ENCODE measurements at regions not wholly inside any gene's neighbourhood (a gene's known extent, or its start where the extent isn't known, plus 50 kb on each side); places are given as distances from the start of the nearest gene placed in this dataset.
A peak's percentile ranks its signal among the peaks of the same experiment; 100 is the strongest.

DNA sequence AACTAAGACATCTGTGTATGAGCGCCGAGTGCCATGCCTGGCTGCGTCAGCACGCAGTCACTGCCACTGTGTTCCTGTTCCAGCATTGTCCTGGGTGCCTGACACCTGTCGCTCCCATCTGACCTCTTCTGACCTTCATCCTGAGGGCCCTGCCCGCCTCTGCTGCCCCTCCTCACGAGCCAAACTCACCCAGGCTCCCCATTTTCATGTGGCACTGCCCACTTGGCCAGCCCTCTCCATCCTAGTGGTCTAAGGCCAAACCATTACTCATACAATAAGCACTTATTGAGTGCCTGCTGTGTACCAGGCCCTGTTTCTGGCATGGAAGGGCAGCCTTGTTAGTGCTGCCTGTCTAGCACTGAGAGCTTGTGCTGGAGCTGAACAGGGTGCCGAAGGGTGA, 77.2 kb upstream of the PCBD1 start:
- Mint-ChIP-seq H3K9me3 (ENCODE audit: unreplicated experiment) (no peaks in the 10 kb centered on the region), H3K36me3 (ENCODE audit: low read depth, unreplicated experiment) (no peaks in the 10 kb centered on the region), H3K27ac (ENCODE audit: unreplicated experiment) (no peak overlapping the region), H3K4me3 (ENCODE audit: unreplicated experiment) (no peak overlapping the region), H3K4me1 (ENCODE audit: unreplicated experiment) (peaks cover 4% of the 10 kb centered on the region), H3K27me3 (ENCODE audit: unreplicated experiment) (peaks cover 5% of the 10 kb centered on the region)
- TF ChIP-seq, protein P1, sequence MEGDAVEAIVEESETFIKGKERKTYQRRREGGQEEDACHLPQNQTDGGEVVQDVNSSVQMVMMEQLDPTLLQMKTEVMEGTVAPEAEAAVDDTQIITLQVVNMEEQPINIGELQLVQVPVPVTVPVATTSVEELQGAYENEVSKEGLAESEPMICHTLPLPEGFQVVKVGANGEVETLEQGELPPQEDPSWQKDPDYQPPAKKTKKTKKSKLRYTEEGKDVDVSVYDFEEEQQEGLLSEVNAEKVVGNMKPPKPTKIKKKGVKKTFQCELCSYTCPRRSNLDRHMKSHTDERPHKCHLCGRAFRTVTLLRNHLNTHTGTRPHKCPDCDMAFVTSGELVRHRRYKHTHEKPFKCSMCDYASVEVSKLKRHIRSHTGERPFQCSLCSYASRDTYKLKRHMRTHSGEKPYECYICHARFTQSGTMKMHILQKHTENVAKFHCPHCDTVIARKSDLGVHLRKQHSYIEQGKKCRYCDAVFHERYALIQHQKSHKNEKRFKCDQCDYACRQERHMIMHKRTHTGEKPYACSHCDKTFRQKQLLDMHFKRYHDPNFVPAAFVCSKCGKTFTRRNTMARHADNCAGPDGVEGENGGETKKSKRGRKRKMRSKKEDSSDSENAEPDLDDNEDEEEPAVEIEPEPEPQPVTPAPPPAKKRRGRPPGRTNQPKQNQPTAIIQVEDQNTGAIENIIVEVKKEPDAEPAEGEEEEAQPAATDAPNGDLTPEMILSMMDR (IDR thresholded peaks at IDR 0.05; ENCODE audit: unreplicated experiment): no peak
- DNase-seq (ENCODE audit: low spot score): no peak

DNA sequence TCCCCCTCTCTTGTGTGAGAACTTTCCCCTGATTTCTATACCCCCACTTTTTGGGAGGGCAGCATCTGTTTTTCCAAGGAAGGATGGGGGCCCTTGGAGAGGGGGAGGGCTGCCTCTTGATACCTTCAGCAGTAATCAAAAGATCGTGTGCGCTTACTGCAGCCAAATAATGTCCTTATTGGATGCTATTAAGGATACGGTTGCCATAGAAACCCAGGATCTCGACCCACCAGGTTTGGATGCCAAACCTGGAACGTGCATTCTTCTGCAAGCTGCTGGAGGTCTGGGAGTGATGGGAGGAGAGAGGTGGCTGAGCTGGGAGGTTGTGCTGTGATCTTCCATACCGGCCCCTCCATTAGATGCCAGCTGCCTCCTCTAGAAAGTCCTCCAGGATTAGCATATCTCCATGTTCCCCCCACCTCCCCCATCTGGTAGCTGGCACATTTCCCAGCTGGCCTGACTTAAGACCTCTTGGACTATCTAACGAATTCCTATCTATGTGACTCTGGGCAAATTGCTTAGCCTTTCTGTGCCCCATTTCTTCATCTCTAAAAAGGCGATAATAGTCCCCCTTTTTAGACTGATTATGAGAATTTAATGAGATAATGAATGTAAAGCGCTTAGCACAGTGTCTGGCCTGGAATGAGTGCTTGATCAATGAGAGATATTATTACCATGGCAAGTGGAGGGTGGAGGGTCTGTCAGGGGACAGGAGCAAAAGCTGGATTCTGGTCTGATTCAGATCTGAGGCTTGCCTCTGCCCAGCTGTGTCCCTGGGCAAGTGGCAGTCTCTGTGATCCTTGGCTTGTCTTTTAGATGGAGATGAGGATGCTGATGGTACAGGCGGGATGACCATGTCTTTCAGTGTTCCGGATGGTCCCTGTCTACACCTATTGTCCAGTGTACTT, 78.5 kb upstream of the PCBD1 start:
- H3K4me1 Mint-ChIP-seq (ENCODE audit: unreplicated experiment): peaks cover 4% of the 10 kb centered on the region
- peaks cover 5% of the 10 kb centered on the region for H3K27me3 Mint-ChIP-seq (ENCODE audit: unreplicated experiment)
- H3K27ac Mint-ChIP-seq (ENCODE audit: unreplicated experiment): no peak overlapping the region
- TF ChIP-seq, protein P1 (IDR thresholded peaks at IDR 0.05; ENCODE audit: unreplicated experiment): no peak
- no peaks in the 10 kb centered on the region for H3K9me3 Mint-ChIP-seq (ENCODE audit: unreplicated experiment)
- no peak for DNase-seq (ENCODE audit: low spot score)
- H3K36me3 Mint-ChIP-seq (ENCODE audit: low read depth, unreplicated experiment): no peaks in the 10 kb centered on the region
- H3K4me3 Mint-ChIP-seq (ENCODE audit: unreplicated experiment): no peak overlapping the region

DNA sequence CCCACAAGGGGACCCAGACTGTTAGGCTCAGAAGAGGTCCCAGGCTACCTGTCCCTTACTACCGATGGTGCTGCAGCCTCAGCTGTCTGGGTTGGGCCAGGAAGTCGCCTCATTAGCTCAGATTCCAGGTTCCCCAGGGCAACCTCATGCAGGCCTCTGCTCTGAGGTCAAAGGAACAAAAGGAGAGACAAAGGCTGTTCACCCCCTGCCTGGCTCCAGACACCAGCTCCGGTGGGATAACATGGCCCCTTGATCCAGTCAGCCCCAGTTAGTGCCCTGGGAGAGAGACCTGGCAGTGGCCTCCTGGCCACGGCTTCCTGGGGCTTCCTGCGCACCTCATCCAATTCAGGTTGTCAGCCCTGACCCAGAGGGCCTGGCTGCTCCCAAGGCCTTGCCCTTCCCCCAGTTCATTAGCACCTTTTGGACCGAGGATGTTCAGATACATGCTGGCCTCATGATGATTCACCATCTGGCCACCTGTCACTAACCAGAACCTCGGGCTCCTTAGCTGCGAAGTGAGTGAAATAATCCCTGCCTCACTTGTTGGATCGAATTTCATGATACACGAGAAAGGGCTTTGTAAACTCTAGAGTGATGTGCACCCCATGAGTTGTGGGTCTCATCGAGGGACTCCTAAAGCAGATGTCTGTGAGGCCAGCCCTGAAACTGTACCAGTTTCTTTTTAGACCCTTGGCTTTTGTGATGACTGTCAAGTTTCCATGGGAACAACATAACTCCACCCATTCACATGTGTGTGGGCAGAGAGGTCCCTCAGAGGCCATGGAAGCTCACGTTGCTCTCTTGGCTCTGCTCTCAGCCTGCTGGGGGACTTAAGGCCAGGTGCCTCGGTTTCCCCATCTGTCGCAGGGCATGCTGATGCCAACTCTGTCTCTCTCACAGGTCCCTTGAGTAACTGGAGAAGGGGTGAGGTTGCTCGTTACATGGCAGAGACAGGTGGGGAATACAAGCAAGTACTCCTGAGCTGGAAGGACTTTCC, 79.5 kb upstream of the PCBD1 start:
- no peak overlapping the region for H3K4me3 Mint-ChIP-seq (ENCODE audit: unreplicated experiment)
- no peaks in the 10 kb centered on the region for H3K36me3 Mint-ChIP-seq (ENCODE audit: low read depth, unreplicated experiment)
- H3K9me3 Mint-ChIP-seq (ENCODE audit: unreplicated experiment): no peaks in the 10 kb centered on the region
- H3K27me3 Mint-ChIP-seq (ENCODE audit: unreplicated experiment): peaks cover 5% of the 10 kb centered on the region
- peak overlapping the region; percentile 33 for H3K27ac Mint-ChIP-seq (ENCODE audit: unreplicated experiment)
- H3K4me1 Mint-ChIP-seq (ENCODE audit: unreplicated experiment): no peaks in the 10 kb centered on the region
- no peak for DNase-seq (ENCODE audit: low spot score)
- TF ChIP-seq, protein P1 (IDR thresholded peaks at IDR 0.05; ENCODE audit: unreplicated experiment): no peak

DNA sequence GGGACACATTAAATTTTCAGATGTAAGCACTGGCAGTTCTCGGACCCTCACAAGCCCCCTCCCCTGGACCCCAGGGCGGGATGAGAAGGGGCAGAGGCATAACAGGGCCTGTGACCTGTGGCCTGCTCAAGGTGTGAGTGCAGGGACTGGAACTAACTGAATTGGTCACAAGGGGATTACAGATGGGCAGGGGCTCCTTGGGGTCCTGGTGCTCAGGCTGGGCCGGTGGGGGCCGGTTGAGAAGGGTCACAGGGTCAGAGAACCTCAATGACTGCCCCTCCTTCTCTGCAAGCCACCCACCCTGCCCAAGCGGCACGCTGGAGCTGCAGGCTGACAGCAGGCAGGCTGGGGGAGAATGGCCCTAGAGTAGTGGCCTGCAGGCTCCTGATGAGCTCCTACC, 80.8 kb upstream of the PCBD1 start:
- Mint-ChIP-seq H3K4me3 (ENCODE audit: unreplicated experiment) (no peak overlapping the region), H3K27ac (ENCODE audit: unreplicated experiment) (no peak overlapping the region), H3K9me3 (ENCODE audit: unreplicated experiment) (no peaks in the 10 kb centered on the region), H3K4me1 (ENCODE audit: unreplicated experiment) (no peaks in the 10 kb centered on the region), H3K36me3 (ENCODE audit: low read depth, unreplicated experiment) (no peaks in the 10 kb centered on the region), H3K27me3 (ENCODE audit: unreplicated experiment) (peaks cover 6% of the 10 kb centered on the region)
- TF ChIP-seq, protein P1 (IDR thresholded peaks at IDR 0.05; ENCODE audit: unreplicated experiment): no peak
- DNase-seq (ENCODE audit: low spot score): no peak
